OCI-LY1 (cell line): ENCODE measurements at regions not wholly inside any gene's neighbourhood (a gene's known extent, or its start where the extent isn't known, plus 50 kb on each side); places are given as distances from the start of the nearest gene placed in this dataset.

Experiments
- CTCF ChIP-seq: fragments of 200-600 bp; sonication (generic), shearing (Covaris generic); IDR thresholded peaks from 2 replicates; pipeline ENCODE4 v1.5.1; 2017; ENCODE audit warnings: mild to moderate bottlenecking, antibody characterized with exemption, low read length, moderate library complexity, mixed read lengths
- EZH2 ChIP-seq: fragments of 200-600 bp; sonication (generic), shearing (Covaris generic); IDR thresholded peaks from 2 replicates; pipeline ENCODE4 v1.8.0; 2017; ENCODE audit warnings: borderline replicate concordance, mixed run types, mild to moderate bottlenecking, antibody characterized with exemption, low read length, moderate library complexity, mixed read lengths

- no peak for TF ChIP-seq CTCF
- TF ChIP-seq EZH2 = no peak
These were observed 687.2 kb upstream of the CPEB2 start for GRCh38 chr4:14315129-14315528.
